ENCODE measurements at regions not wholly inside any gene's neighbourhood (a gene's known extent, or its start where the extent isn't known, plus 50 kb on each side); places are given as distances from the start of the nearest gene placed in this dataset.

- TF ChIP-seq CTCF (IDR thresholded peaks at IDR 0.05; ENCODE audit: insufficient read depth, low read depth, low read length, missing control alignments), result no peak
- no peak overlapping the region for H3K4me3 ChIP-seq (ENCODE audit: low read depth, low read length)
- no peak for DNase-seq (ENCODE audit: low read depth)
Measured at GRCh38 chr16:54454616-54455015, 168.0 kb upstream of the IRX3 start.

- H3K4me3 ChIP-seq (ENCODE audit: low read depth, low read length), result no peak overlapping the region
- DNase-seq (ENCODE audit: low read depth), result no peak
- TF ChIP-seq CTCF (IDR thresholded peaks at IDR 0.05; ENCODE audit: insufficient read depth, low read depth, low read length, missing control alignments), result no peak
Measured at GRCh38 chr16:54453871-54454270, 167.3 kb upstream of the IRX3 start.

- no peak for DNase-seq (ENCODE audit: low read depth)
- TF ChIP-seq CTCF (IDR thresholded peaks at IDR 0.05; ENCODE audit: insufficient read depth, low read depth, low read length, missing control alignments), result no peak
- H3K4me3 ChIP-seq (ENCODE audit: low read depth, low read length), result no peak overlapping the region
Measured at GRCh38 chr16:54447576-54448440, 161.2 kb upstream of the IRX3 start.

GRCh38 chr16:54446639-54447038 lies 160.1 kb upstream of the IRX3 start:
- no peak for DNase-seq (ENCODE audit: low read depth)
- TF ChIP-seq CTCF (IDR thresholded peaks at IDR 0.05; ENCODE audit: insufficient read depth, low read depth, low read length, missing control alignments), result no peak
- H3K4me3 ChIP-seq (ENCODE audit: low read depth, low read length), result no peak overlapping the region

GRCh38 chr16:54444851-54445458 lies 158.4 kb upstream of the IRX3 start:
- H3K4me3 ChIP-seq (ENCODE audit: low read depth, low read length), result no peak overlapping the region
- no peak for TF ChIP-seq CTCF (IDR thresholded peaks at IDR 0.05; ENCODE audit: insufficient read depth, low read depth, low read length, missing control alignments)

GRCh38 chr16:54443839-54444238 lies 157.3 kb upstream of the IRX3 start:
- DNase-seq (ENCODE audit: low read depth), result no peak
- no peak overlapping the region for H3K4me3 ChIP-seq (ENCODE audit: low read depth, low read length)
- no peak for TF ChIP-seq CTCF (IDR thresholded peaks at IDR 0.05; ENCODE audit: insufficient read depth, low read depth, low read length, missing control alignments)

More at GRCh38 chr16:54444851-54445458, 158.4 kb upstream of the IRX3 start:
- no peak for DNase-seq (ENCODE audit: low read depth)
